Spleen (tissue), 11 donors: ENCODE measurements at regions not wholly inside any gene's neighbourhood (a gene's known extent, or its start where the extent isn't known, plus 50 kb on each side); places are given as distances from the start of the nearest gene placed in this dataset.

Source experiments
- DNase-seq: peaks from one replicate; pipeline ENCODE4 v3.0.0-alpha.2; 2020
- H3K27ac ChIP-seq, 8 donors: fragments of 200-600 bp; sonication (generic) in 7 of 8; 1 replicate in 4 of 8; 2 replicates in 4 of 8; pipeline versions ENCODE4 v1.5.0 to v1.8.0; 2016 to 2021; ENCODE audit warnings: inconsistent platforms in 4 of 8, mild to moderate bottlenecking in 4 of 8, moderate library complexity in 1 of 8
- H3K27me3 ChIP-seq, 7 donors: fragments of 200-600 bp; sonication (generic) in 6 of 7; replicated peaks in 1 of 7; 1 replicate in 4 of 7; 2 replicates in 3 of 7; pipeline versions ENCODE4 v1.5.0 to v1.8.0; 2016 to 2021; ENCODE audit warnings: inconsistent platforms in 3 of 7, mild to moderate bottlenecking in 1 of 7
- H3K36me3 ChIP-seq, 6 donors: fragments of 200-600 bp; sonication (generic) in 5 of 6; 1 replicate in 4 of 6; 2 replicates in 2 of 6; pipeline versions ENCODE4 v1.5.0 to v1.8.0; 2016 to 2021; ENCODE audit warnings: inconsistent platforms in 2 of 6
- H3K4me1 ChIP-seq, 6 donors: fragments of 200-600 bp; sonication (generic) in 5 of 6; 1 replicate in 3 of 6; 2 replicates in 3 of 6; pipeline versions ENCODE4 v1.5.0 to v1.8.0; 2016 to 2021; ENCODE audit warnings: inconsistent platforms in 3 of 6
- H3K4me3 ChIP-seq, 8 donors: fragments of 200-600 bp; sonication (generic) in 7 of 8; 1 replicate in 4 of 8; 2 replicates in 4 of 8; pipeline versions ENCODE4 v1.5.0 to v1.8.0; 2016 to 2021; ENCODE audit warnings: inconsistent platforms in 4 of 8, mild to moderate bottlenecking in 4 of 8, moderate library complexity in 2 of 8
- H3K9me3 ChIP-seq, 8 donors: fragments of 200-600 bp; sonication (generic) in 7 of 8; 1 replicate in 4 of 8; 2 replicates in 4 of 8; pipeline versions ENCODE4 v1.5.0 to v1.8.0; 2016 to 2021; ENCODE audit warnings: inconsistent platforms in 4 of 8
- POLR2A ChIP-seq, 3 donors: fragments of 450-650 bp; IDR thresholded peaks; one replicate each; pipeline ENCODE4 v1.5.1; 2017; ENCODE audit warnings: antibody characterized with exemption in 3 of 3, mild to moderate bottlenecking in 1 of 3
- POLR2AphosphoS5 ChIP-seq, 3 donors: sonication (generic); formaldehyde crosslinking; IDR thresholded peaks; one replicate each; pipeline ENCODE4 v1.5.1; 2017; ENCODE audit warnings: antibody characterized with exemption in 3 of 3
- WGBS, 5 donors: extraction: QIAGEN DNeasy Blood & Tissue Kit in 3 of 5; methylation state at CpG; one replicate each; pipeline versions ENCODE4 v1.1.5 to v1.1.7; 2013 to 2018; 5-methylcytosine and 5-hydroxymethylcytosine counted together
- intact Hi-C: fragments of 100-400 bp; cut with DNase I; formaldehyde crosslinking; loops from one replicate; pipeline ENCODE4 v1.15.0; 2023; ENCODE audit warnings: low total_unique reads
- TF ChIP-seq, protein P1 (sequence below), 11 experiments: fragments of 200-600 bp in 7 of 11; fragments of 450-650 bp in 4 of 11; sonication (generic) in 4 of 11; IDR thresholded peaks in 8 of 11; conservative IDR thresholded peaks in 3 of 11; 1 replicate in 7 of 11; 2 replicates in 4 of 11; pipeline versions ENCODE4 v1.4.0 to v1.8.0; 2016 to 2021; ENCODE audit warnings: antibody characterized with exemption in 11 of 11, inconsistent platforms in 4 of 11, mild to moderate bottlenecking in 1 of 11
- donor health status: healthy with polysubstance abuse.
- donor health status: DM: no; HTN: no; CAD: no; lungs with moderate emphysema.
- donor health status: DM: no; HTN: no; CAD: no.
- donor health status: Bipolar disorder and iron deficiency.
- donor health status: healthy.
- donor health status: DM: no; HTN: no; CAD: no.
- donor health status: DM: yes; HTN: yes; CAD: no.

DNA sequence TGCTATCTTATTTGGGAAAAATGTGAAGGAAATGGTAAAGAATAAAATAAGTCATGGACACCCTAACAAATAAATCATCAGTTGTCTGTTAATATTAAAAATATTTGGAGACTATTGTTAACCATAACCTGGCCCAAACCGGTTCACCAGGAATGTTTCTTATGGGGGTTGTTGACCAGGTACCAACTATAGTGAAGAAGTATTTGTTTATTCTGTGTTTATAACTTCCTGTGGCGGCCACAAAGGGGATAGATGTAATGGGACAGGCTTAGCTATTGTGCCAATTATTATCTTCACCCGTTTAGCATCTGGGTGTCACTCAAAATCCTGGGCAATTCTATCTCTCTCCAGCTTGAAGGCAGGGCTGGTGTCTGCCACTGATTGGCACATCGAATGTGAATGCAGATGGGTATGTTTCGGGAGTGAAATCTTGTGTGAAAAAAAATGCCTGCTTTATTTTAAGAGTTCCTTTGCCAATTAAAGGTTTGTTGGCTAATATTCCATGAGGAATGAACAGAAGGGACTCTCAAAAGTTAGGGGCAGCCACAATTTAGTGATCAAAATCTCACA, 500.9 kb downstream of the ARL4A start:
- no peak overlapping the region for H3K4me3 ChIP-seq
- H3K27me3 ChIP-seq, result no peaks in the 10 kb centered on the region
- no peak for DNase-seq
- no peaks in the 10 kb centered on the region for H3K4me1 ChIP-seq
- H3K9me3 ChIP-seq, result no peaks in the 10 kb centered on the region
- H3K36me3 ChIP-seq, result no peaks in the 10 kb centered on the region
- 77 to 86% (median 81%) methylated on average over 5 of the region's 5 CpGs for WGBS, 5 donors
- intact Hi-C loops, result no loop called here
- no peak overlapping the region for H3K27ac ChIP-seq
- TF ChIP-seq POLR2AphosphoS5 (IDR thresholded peaks at IDR 0.05), result no peak
- TF ChIP-seq, protein P1, sequence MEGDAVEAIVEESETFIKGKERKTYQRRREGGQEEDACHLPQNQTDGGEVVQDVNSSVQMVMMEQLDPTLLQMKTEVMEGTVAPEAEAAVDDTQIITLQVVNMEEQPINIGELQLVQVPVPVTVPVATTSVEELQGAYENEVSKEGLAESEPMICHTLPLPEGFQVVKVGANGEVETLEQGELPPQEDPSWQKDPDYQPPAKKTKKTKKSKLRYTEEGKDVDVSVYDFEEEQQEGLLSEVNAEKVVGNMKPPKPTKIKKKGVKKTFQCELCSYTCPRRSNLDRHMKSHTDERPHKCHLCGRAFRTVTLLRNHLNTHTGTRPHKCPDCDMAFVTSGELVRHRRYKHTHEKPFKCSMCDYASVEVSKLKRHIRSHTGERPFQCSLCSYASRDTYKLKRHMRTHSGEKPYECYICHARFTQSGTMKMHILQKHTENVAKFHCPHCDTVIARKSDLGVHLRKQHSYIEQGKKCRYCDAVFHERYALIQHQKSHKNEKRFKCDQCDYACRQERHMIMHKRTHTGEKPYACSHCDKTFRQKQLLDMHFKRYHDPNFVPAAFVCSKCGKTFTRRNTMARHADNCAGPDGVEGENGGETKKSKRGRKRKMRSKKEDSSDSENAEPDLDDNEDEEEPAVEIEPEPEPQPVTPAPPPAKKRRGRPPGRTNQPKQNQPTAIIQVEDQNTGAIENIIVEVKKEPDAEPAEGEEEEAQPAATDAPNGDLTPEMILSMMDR (IDR thresholded peaks at IDR 0.05 in 8 of 11, conservative IDR thresholded peaks at IDR 0.05 in 3 of 11), result no peak
- no peak for TF ChIP-seq POLR2A (IDR thresholded peaks at IDR 0.05)

DNA sequence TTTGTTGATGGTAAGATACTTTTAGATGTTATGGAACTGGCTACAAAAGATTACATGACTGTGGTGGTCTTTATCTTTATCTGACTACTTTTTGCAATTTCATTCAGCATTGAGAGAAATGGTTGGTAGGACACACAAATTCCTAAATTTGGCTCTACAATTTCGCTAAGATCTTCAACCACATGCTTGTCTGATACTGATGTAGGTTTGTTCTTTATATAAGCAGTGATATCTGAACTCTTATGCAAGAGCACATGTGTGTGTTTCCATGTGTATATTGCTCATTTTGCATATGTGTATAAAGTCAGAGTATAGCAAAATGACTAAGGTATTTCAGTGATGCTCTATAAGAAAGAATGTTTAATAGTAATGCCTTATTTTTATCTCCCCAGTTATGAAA, 501.5 kb downstream of the ARL4A start:
- intact Hi-C loops, result no loop called here
- no peak for DNase-seq
- Histone ChIP-seq H3K4me3 (no peak overlapping the region), H3K36me3 (no peaks in the 10 kb centered on the region), H3K27me3 (no peaks in the 10 kb centered on the region), H3K9me3 (no peaks in the 10 kb centered on the region), H3K27ac (no peak overlapping the region), H3K4me1 (no peaks in the 10 kb centered on the region)
- no peak for TF ChIP-seq POLR2A (IDR thresholded peaks at IDR 0.05)
- TF ChIP-seq POLR2AphosphoS5 (IDR thresholded peaks at IDR 0.05), result no peak
- TF ChIP-seq, protein P1 (IDR thresholded peaks at IDR 0.05 in 8 of 11, conservative IDR thresholded peaks at IDR 0.05 in 3 of 11), result no peak
- WGBS, 5 donors, result 63 to 93% (median 76%) methylated on average over 1 of the region's 1 CpG

DNA sequence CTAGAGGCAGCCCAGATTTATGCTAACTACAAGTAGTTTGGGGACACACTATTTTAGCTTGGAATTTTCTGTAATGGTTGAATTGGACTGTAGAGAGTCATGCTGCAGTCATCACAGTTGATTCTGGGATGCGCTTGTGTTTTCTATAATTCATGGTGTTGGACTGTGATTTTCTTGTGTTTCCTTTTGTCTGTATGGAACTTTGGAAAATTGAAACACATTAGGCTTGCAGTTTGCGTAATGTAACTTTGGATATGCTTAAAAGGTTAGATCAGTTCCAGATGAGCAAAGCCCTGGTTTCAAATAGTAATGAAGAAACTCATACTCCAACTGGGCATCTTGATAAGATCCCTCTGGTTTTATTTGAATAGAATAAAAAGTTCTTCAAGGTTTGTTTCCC, 502.2 kb downstream of the ARL4A start:
- Histone ChIP-seq H3K27me3 (no peaks in the 10 kb centered on the region), H3K27ac (no peak overlapping the region), H3K9me3 (no peaks in the 10 kb centered on the region), H3K36me3 (no peaks in the 10 kb centered on the region), H3K4me1 (no peaks in the 10 kb centered on the region), H3K4me3 (no peak overlapping the region)
- intact Hi-C loops, result no loop called here
- WGBS, 5 donors, result 85 to 93% (median 91%) methylated on average over 2 of the region's 2 CpGs
- no peak for DNase-seq
- no peak for TF ChIP-seq POLR2A (IDR thresholded peaks at IDR 0.05)
- TF ChIP-seq, protein P1 (IDR thresholded peaks at IDR 0.05 in 8 of 11, conservative IDR thresholded peaks at IDR 0.05 in 3 of 11), result no peak
- no peak for TF ChIP-seq POLR2AphosphoS5 (IDR thresholded peaks at IDR 0.05)

DNA sequence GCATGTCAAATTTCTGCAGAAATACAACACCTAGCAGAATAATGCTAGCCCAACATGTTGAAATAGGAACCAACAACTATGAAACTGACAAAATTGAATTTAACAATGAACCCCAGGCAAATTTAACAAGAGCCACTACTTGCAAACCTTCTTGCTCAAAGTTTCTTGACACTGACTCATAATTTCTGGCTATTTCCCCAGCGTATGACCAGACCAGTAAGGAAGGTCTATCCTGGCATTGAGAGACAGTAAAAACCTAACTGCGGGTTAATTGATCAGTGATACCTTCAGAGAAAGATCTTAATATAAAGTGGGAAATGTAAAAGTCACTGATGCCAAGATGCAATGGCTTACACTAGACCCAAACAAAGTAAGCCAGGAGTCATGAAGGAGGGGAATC, 510.1 kb downstream of the ARL4A start:
- no peak for DNase-seq
- TF ChIP-seq POLR2A (IDR thresholded peaks at IDR 0.05), result no peak
- no peak for TF ChIP-seq POLR2AphosphoS5 (IDR thresholded peaks at IDR 0.05)
- TF ChIP-seq, protein P1 (IDR thresholded peaks at IDR 0.05 in 8 of 11, conservative IDR thresholded peaks at IDR 0.05 in 3 of 11), result no peak
- Histone ChIP-seq H3K9me3 (no peaks in the 10 kb centered on the region), H3K4me1 (no peaks in the 10 kb centered on the region), H3K27ac (no peak overlapping the region), H3K27me3 (no peaks in the 10 kb centered on the region), H3K36me3 (no peaks in the 10 kb centered on the region), H3K4me3 (no peak overlapping the region)
- WGBS, 5 donors, result 47 to 97% (median 67%) methylated on average over 2 of the region's 2 CpGs
- intact Hi-C loops, result no loop called here
